Astrocyte of the spinal cord (primary cell): ENCODE measurements at regions not wholly inside any gene's neighbourhood (a gene's known extent, or its start where the extent isn't known, plus 50 kb on each side); places are given as distances from the start of the nearest gene placed in this dataset.
"Not testable (repeated sequence)": the region's sequence is repeated elsewhere in the genome, so short reads cannot be mapped to it uniquely, and the experiment has no call there.

ENCODE experiments used
- DNase-seq: peaks from one replicate; pipeline ENCODE4 v3.0.0; 2011; ENCODE audit warnings: low read depth, low spot score
- H3K4me3 ChIP-seq: 2 replicates; pipeline ENCODE4 v1.5.1; 2011; ENCODE audit warnings: low read depth, mild to moderate bottlenecking, low read length, moderate library complexity
- CTCF ChIP-seq: IDR thresholded peaks from 2 replicates; pipeline ENCODE4 v1.5.1; 2012; ENCODE audit warnings: low read depth, mild to moderate bottlenecking, low read length, inconsistent platforms
- in situ Hi-C: cut with HindIII; loops from 2 replicates; pipeline ENCODE4 v1.10.0; 2017; ENCODE audit warnings: low sequenced_read_pairs

- peak; percentile 53 for DNase-seq
- TF ChIP-seq CTCF, result no peak
- in situ Hi-C loops, result no loop called here
- no peak overlapping the region for H3K4me3 ChIP-seq
These were observed 381.3 kb upstream of the INTU start for GRCh38 chr4:127251423-127251822.

DNA sequence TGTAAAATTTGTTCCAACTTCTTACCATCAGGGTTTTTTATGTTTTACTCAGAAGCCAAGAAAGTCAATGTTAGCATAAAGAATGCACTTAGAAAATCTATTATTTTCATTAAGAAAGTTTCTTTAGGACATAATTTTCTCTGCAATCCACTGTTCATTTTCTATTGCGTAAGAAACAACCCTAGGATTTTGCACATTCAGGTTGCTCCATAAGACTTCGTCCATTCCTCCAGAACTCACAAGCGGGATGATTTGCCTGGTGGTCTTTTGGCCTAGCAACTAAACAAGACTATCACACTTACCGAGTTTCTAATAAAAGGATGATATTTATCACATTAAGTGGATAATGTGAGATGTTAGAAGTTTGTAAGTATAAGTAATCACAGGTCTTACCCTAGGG lies 376.3 kb upstream of the INTU start:
- no peak for TF ChIP-seq CTCF
- DNase-seq, result no peak
- no peak overlapping the region for H3K4me3 ChIP-seq
- in situ Hi-C loops, result no loop called here

- DNase-seq, result peak; percentile 16
- no peak overlapping the region for H3K4me3 ChIP-seq
- in situ Hi-C loops, result no loop called here
- TF ChIP-seq CTCF, result no peak
These were observed 371.3 kb upstream of the INTU start for GRCh38 chr4:127261476-127261875.

DNA sequence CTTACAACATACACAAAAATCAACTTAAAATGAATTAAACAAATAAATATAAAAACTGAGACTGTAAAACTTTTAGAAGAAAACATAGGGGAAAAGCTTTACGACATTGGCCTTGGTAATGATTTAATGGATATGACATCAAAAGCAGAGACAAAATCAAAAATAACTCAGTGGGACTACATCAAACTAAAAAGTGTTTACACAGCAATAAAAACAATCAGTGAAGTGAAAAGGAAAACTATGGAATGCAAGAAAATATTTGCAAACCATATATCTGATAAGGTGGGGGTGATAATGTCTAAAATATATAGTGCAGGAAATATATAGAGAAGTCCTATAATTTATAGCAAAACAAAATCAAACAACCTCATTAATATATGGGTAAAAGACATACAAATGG lies 364.4 kb upstream of the INTU start:
- in situ Hi-C loops, result no loop called here
- H3K4me3 ChIP-seq, result no peak overlapping the region
- no peak for DNase-seq
- TF ChIP-seq CTCF, result no peak

GRCh38 chr4:127277023-127277422 lies 355.7 kb upstream of the INTU start:
- DNase-seq, in situ Hi-C loops, H3K4me3 ChIP-seq: not testable (repeated sequence)

DNA sequence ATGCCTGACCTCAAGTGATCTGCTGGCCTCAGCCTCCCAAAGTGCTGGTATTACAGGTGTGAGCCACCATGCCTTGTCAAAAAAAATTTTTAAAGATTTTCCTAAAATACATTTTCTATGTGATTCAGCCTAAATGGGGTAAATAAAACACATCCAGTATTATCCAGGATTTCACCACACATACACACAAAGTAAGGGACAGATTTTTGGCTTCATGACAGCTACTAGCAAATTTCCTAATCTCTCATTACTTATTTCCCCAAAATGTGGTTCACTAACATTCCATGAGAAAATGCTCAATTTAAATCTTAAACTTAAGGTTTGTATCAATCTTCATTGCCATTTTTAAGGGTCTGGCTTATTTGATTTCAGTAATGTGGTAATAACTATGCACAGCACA lies 348.5 kb upstream of the INTU start:
- TF ChIP-seq CTCF, result no peak
- DNase-seq, result no peak
- no peak overlapping the region for H3K4me3 ChIP-seq
- in situ Hi-C loops, result no loop called here

GRCh38 chr4:127291316-127291715 lies 341.4 kb upstream of the INTU start:
- DNase-seq, result no peak
- in situ Hi-C loops, result no loop called here
- no peak for TF ChIP-seq CTCF
- H3K4me3 ChIP-seq, result no peak overlapping the region
